SK-N-SH (cell line): ENCODE measurements at regions not wholly inside any gene's neighbourhood (a gene's known extent, or its start where the extent isn't known, plus 50 kb on each side); places are given as distances from the start of the nearest gene placed in this dataset.

Source experiments
- EP300 ChIP-seq, 2 experiments: IDR thresholded peaks; 2 replicates each; pipeline versions ENCODE4 v1.4.0 to v1.6.1; 2012; ENCODE audit warnings: borderline replicate concordance in 1 of 2, low read depth in 1 of 2, low read length in 1 of 2
- EZH2phosphoT487 ChIP-seq: fragments of 200-600 bp; sonication (generic); IDR thresholded peaks from 2 replicates; pipeline ENCODE4 v1.6.1; 2017; ENCODE audit warnings: low read depth, mixed run types, mild to moderate bottlenecking, antibody characterized with exemption, moderate library complexity, borderline replicate concordance
- JUND ChIP-seq: IDR thresholded peaks from 2 replicates; pipeline ENCODE4 v1.4.0; 2012
- RAD21 ChIP-seq: IDR thresholded peaks from 2 replicates; pipeline ENCODE4 v1.6.1; 2012; ENCODE audit warnings: mild to moderate bottlenecking, low read length
- YY1 ChIP-seq: IDR thresholded peaks from 2 replicates; pipeline ENCODE4 v1.4.0; 2012; ENCODE audit warnings: low read depth, mild to moderate bottlenecking
- TF ChIP-seq, protein P1 (sequence below): fragments of 200-600 bp; sonication (generic); IDR thresholded peaks from 2 replicates; pipeline ENCODE4 v1.6.1; 2017; ENCODE audit warnings: antibody characterized with exemption, mild to moderate bottlenecking, moderate library complexity
- TF ChIP-seq, protein P2 (sequence below): IDR thresholded peaks from 2 replicates; pipeline ENCODE4 v1.6.1; 2012; ENCODE audit warnings: mild to moderate bottlenecking, low read depth, low read length, moderate library complexity
- TF ChIP-seq, protein P3 (sequence below): IDR thresholded peaks from 2 replicates; pipeline ENCODE4 v1.4.0; 2012; ENCODE audit warnings: low read depth, borderline replicate concordance
- TF ChIP-seq, protein P4 (sequence below): IDR thresholded peaks from 2 replicates; pipeline ENCODE4; 2012
- TF ChIP-seq, protein P5 (sequence below): fragments of 150-350 bp; IDR thresholded peaks from 2 replicates; pipeline ENCODE4 v1.6.1; 2016; ENCODE audit warnings: mild to moderate bottlenecking, low read depth, low read length
- TF ChIP-seq, protein P6 (sequence below): IDR thresholded peaks from 2 replicates; pipeline ENCODE4 v1.4.0; 2012; ENCODE audit warnings: low read depth

DNA sequence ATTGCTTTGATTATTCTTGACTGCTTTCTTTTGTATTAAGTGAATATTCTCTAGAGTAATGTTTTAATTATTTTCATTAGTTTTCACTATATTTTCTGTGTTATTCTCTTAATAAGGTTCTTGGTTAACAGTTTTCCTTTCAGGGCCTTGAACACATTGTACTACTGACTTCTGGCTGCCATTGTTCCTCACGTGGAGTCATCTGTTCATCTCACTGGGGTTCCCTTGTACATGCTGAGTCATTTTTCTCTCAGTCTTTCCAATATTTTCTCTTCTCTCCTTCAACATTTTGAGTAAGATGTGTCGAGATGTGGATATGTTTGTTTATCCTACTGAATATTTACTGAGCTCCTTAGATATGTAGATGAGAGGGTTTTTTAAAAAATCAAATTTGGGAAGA is 400.7 kb downstream of the TCERG1L start:
- TF ChIP-seq, protein P1, sequence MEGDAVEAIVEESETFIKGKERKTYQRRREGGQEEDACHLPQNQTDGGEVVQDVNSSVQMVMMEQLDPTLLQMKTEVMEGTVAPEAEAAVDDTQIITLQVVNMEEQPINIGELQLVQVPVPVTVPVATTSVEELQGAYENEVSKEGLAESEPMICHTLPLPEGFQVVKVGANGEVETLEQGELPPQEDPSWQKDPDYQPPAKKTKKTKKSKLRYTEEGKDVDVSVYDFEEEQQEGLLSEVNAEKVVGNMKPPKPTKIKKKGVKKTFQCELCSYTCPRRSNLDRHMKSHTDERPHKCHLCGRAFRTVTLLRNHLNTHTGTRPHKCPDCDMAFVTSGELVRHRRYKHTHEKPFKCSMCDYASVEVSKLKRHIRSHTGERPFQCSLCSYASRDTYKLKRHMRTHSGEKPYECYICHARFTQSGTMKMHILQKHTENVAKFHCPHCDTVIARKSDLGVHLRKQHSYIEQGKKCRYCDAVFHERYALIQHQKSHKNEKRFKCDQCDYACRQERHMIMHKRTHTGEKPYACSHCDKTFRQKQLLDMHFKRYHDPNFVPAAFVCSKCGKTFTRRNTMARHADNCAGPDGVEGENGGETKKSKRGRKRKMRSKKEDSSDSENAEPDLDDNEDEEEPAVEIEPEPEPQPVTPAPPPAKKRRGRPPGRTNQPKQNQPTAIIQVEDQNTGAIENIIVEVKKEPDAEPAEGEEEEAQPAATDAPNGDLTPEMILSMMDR = no peak
- TF ChIP-seq EP300 (IDR thresholded peaks at IDR 0.05; ENCODE audit: borderline replicate concordance in 1 of 2, low read depth in 1 of 2, low read length in 1 of 2) (no peak), EZH2phosphoT487 (no peak), RAD21 (no peak), JUND (no peak), YY1 (no peak)
- TF ChIP-seq, protein P2, sequence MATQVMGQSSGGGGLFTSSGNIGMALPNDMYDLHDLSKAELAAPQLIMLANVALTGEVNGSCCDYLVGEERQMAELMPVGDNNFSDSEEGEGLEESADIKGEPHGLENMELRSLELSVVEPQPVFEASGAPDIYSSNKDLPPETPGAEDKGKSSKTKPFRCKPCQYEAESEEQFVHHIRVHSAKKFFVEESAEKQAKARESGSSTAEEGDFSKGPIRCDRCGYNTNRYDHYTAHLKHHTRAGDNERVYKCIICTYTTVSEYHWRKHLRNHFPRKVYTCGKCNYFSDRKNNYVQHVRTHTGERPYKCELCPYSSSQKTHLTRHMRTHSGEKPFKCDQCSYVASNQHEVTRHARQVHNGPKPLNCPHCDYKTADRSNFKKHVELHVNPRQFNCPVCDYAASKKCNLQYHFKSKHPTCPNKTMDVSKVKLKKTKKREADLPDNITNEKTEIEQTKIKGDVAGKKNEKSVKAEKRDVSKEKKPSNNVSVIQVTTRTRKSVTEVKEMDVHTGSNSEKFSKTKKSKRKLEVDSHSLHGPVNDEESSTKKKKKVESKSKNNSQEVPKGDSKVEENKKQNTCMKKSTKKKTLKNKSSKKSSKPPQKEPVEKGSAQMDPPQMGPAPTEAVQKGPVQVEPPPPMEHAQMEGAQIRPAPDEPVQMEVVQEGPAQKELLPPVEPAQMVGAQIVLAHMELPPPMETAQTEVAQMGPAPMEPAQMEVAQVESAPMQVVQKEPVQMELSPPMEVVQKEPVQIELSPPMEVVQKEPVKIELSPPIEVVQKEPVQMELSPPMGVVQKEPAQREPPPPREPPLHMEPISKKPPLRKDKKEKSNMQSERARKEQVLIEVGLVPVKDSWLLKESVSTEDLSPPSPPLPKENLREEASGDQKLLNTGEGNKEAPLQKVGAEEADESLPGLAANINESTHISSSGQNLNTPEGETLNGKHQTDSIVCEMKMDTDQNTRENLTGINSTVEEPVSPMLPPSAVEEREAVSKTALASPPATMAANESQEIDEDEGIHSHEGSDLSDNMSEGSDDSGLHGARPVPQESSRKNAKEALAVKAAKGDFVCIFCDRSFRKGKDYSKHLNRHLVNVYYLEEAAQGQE = no peak
- TF ChIP-seq, protein P3, sequence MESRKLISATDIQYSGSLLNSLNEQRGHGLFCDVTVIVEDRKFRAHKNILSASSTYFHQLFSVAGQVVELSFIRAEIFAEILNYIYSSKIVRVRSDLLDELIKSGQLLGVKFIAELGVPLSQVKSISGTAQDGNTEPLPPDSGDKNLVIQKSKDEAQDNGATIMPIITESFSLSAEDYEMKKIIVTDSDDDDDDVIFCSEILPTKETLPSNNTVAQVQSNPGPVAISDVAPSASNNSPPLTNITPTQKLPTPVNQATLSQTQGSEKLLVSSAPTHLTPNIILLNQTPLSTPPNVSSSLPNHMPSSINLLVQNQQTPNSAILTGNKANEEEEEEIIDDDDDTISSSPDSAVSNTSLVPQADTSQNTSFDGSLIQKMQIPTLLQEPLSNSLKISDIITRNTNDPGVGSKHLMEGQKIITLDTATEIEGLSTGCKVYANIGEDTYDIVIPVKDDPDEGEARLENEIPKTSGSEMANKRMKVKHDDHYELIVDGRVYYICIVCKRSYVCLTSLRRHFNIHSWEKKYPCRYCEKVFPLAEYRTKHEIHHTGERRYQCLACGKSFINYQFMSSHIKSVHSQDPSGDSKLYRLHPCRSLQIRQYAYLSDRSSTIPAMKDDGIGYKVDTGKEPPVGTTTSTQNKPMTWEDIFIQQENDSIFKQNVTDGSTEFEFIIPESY = no peak
- TF ChIP-seq, protein P4, sequence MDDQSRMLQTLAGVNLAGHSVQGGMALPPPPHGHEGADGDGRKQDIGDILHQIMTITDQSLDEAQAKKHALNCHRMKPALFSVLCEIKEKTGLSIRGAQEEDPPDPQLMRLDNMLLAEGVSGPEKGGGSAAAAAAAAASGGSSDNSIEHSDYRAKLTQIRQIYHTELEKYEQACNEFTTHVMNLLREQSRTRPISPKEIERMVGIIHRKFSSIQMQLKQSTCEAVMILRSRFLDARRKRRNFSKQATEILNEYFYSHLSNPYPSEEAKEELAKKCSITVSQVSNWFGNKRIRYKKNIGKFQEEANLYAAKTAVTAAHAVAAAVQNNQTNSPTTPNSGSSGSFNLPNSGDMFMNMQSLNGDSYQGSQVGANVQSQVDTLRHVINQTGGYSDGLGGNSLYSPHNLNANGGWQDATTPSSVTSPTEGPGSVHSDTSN = no peak
- TF ChIP-seq, protein P5, sequence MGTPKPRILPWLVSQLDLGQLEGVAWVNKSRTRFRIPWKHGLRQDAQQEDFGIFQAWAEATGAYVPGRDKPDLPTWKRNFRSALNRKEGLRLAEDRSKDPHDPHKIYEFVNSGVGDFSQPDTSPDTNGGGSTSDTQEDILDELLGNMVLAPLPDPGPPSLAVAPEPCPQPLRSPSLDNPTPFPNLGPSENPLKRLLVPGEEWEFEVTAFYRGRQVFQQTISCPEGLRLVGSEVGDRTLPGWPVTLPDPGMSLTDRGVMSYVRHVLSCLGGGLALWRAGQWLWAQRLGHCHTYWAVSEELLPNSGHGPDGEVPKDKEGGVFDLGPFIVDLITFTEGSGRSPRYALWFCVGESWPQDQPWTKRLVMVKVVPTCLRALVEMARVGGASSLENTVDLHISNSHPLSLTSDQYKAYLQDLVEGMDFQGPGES = no peak
- TF ChIP-seq, protein P6, sequence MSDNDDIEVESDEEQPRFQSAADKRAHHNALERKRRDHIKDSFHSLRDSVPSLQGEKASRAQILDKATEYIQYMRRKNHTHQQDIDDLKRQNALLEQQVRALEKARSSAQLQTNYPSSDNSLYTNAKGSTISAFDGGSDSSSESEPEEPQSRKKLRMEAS = no peak
